Ishikawa (cell line): ENCODE measurements at regions not wholly inside any gene's neighbourhood (a gene's known extent, or its start where the extent isn't known, plus 50 kb on each side); places are given as distances from the start of the nearest gene placed in this dataset.

Experiments
- FOXM1 ChIP-seq: IDR thresholded peaks from 2 replicates; pipeline ENCODE4 v1.6.1; 2012; ENCODE audit warnings: low read depth, borderline replicate concordance
- NFIC ChIP-seq: IDR thresholded peaks from 2 replicates; pipeline ENCODE4 v1.6.1; 2012
- RAD21 ChIP-seq: IDR thresholded peaks from 2 replicates; pipeline ENCODE4 v1.6.1; 2012; ENCODE audit warnings: low read depth
- TEAD4 ChIP-seq: IDR thresholded peaks from 2 replicates; pipeline ENCODE4 v1.6.1; 2012
- TF ChIP-seq, protein P1 (sequence below): IDR thresholded peaks from 2 replicates; pipeline ENCODE4 v1.6.1; 2012

DNA sequence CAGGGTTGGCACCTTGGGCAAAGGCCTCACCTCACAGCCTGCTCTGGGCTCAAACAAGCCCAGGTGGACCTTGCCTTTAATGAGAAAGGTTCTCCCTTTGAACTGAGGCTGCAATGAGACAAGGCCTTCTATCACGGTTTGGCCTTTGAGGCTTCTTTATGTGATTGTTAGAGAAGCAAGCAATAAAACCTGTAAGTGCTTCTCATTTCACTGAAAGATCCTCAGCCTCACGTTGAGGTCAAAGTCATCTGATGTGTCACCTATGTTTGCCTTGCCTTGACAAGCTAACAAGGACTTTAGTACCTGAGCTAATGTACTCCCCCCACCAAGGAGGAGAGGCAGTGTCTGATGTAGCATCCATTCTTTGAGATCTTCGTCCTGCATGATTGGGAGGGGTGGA, 155.9 kb upstream of the RBM19 start:
- TF ChIP-seq TEAD4: no peak
- TF ChIP-seq RAD21: no peak
- no peak for TF ChIP-seq NFIC
- TF ChIP-seq, protein P1, sequence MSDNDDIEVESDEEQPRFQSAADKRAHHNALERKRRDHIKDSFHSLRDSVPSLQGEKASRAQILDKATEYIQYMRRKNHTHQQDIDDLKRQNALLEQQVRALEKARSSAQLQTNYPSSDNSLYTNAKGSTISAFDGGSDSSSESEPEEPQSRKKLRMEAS: no peak
- TF ChIP-seq FOXM1: no peak
